HEK293 (cell line): ENCODE measurements at regions not wholly inside any gene's neighbourhood (a gene's known extent, or its start where the extent isn't known, plus 50 kb on each side); places are given as distances from the start of the nearest gene placed in this dataset.

Experiments used
- YY1 ChIP-seq: fragments of 450-650 bp; formaldehyde crosslinking; IDR thresholded peaks from 2 replicates; pipeline ENCODE4 v1.5.1; 2018; ENCODE audit warnings: missing biosample characterization, missing genetic modification characterization
- ZBTB1 ChIP-seq: fragments of 450-650 bp; formaldehyde crosslinking; IDR thresholded peaks from 2 replicates; pipeline ENCODE4 v1.5.1; 2016; ENCODE audit warnings: missing biosample characterization, missing genetic modification characterization
- ZNF274 ChIP-seq, 2 experiments: fragments of 200-500 bp in 1 of 2; fragments of 450-650 bp in 1 of 2; sonication (Bioruptor generic) in 1 of 2; formaldehyde crosslinking in 1 of 2; IDR thresholded peaks; 2 replicates each; pipeline versions ENCODE4 v1.5.1 to v1.6.1; 2014 to 2016; ENCODE audit warnings: borderline replicate concordance in 1 of 2, inconsistent platforms in 1 of 2, low read length in 1 of 2, missing biosample characterization in 1 of 2, missing genetic modification characterization in 1 of 2
- ZNF302 ChIP-seq: fragments of 450-650 bp; formaldehyde crosslinking; IDR thresholded peaks from 2 replicates; pipeline ENCODE4 v1.5.1; 2016; ENCODE audit warnings: missing biosample characterization, missing genetic modification characterization, low read depth
- ZNF423 ChIP-seq: fragments of 450-650 bp; formaldehyde crosslinking; IDR thresholded peaks from 2 replicates; pipeline ENCODE4 v1.5.1; 2016; ENCODE audit warnings: missing biosample characterization, missing genetic modification characterization
- TF ChIP-seq, protein P1 (sequence below): fragments of 450-650 bp; formaldehyde crosslinking; IDR thresholded peaks from 2 replicates; pipeline ENCODE4 v1.5.1; 2016; ENCODE audit warnings: missing biosample characterization, missing genetic modification characterization
- TF ChIP-seq, protein P2 (sequence below): fragments of 450-650 bp; formaldehyde crosslinking; IDR thresholded peaks from 2 replicates; pipeline ENCODE4 v1.5.1; 2016; ENCODE audit warnings: missing biosample characterization, missing genetic modification characterization
- TF ChIP-seq, protein P3 (sequence below): fragments of 450-650 bp; formaldehyde crosslinking; IDR thresholded peaks from 2 replicates; pipeline ENCODE4 v1.5.1; 2016; ENCODE audit warnings: missing biosample characterization, missing genetic modification characterization
- TF ChIP-seq, protein P4 (sequence below): fragments of 450-650 bp; formaldehyde crosslinking; IDR thresholded peaks from 2 replicates; pipeline ENCODE4 v1.5.1; 2016; ENCODE audit warnings: missing biosample characterization, missing genetic modification characterization
- TF ChIP-seq, protein P5 (sequence below): fragments of 450-650 bp; formaldehyde crosslinking; conservative IDR thresholded peaks from 2 replicates; pipeline ENCODE4 v1.5.1; 2016; ENCODE audit warnings: low read depth, missing biosample characterization, missing genetic modification characterization

DNA sequence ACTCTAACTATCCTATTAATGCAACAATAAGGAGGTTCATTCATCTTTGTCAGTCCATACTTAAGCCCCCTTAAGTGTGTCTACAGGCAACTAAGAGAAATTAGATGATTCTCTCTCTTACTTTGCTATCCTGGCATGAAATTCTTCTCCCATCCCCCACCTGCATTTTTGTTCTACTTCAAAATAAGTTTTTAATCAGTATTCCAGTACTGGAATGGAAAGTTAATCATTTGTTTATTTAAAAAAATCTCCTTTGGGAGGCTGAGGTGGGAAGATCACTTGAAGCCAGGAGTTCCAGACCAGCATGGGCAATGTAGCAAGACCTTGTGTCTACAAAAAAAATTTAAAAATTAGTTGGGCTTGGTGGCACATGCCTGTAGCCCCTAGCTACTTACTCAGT, 222.1 kb downstream of the MZT1 start:
- TF ChIP-seq ZNF274 (IDR thresholded peaks at IDR 0.05; ENCODE audit: low read length) (no peak), ZNF274 (tag by site-specific recombination; IDR thresholded peaks at IDR 0.05; ENCODE audit: borderline replicate concordance) (no peak), ZBTB1 (tag by site-specific recombination) (no peak), YY1 (tag by site-specific recombination) (no peak), ZNF423 (tag by site-specific recombination) (no peak), ZNF302 (tag by site-specific recombination) (no peak)
- TF ChIP-seq, protein P1, sequence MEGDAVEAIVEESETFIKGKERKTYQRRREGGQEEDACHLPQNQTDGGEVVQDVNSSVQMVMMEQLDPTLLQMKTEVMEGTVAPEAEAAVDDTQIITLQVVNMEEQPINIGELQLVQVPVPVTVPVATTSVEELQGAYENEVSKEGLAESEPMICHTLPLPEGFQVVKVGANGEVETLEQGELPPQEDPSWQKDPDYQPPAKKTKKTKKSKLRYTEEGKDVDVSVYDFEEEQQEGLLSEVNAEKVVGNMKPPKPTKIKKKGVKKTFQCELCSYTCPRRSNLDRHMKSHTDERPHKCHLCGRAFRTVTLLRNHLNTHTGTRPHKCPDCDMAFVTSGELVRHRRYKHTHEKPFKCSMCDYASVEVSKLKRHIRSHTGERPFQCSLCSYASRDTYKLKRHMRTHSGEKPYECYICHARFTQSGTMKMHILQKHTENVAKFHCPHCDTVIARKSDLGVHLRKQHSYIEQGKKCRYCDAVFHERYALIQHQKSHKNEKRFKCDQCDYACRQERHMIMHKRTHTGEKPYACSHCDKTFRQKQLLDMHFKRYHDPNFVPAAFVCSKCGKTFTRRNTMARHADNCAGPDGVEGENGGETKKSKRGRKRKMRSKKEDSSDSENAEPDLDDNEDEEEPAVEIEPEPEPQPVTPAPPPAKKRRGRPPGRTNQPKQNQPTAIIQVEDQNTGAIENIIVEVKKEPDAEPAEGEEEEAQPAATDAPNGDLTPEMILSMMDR (tag by site-specific recombination): no peak
- TF ChIP-seq, protein P2, sequence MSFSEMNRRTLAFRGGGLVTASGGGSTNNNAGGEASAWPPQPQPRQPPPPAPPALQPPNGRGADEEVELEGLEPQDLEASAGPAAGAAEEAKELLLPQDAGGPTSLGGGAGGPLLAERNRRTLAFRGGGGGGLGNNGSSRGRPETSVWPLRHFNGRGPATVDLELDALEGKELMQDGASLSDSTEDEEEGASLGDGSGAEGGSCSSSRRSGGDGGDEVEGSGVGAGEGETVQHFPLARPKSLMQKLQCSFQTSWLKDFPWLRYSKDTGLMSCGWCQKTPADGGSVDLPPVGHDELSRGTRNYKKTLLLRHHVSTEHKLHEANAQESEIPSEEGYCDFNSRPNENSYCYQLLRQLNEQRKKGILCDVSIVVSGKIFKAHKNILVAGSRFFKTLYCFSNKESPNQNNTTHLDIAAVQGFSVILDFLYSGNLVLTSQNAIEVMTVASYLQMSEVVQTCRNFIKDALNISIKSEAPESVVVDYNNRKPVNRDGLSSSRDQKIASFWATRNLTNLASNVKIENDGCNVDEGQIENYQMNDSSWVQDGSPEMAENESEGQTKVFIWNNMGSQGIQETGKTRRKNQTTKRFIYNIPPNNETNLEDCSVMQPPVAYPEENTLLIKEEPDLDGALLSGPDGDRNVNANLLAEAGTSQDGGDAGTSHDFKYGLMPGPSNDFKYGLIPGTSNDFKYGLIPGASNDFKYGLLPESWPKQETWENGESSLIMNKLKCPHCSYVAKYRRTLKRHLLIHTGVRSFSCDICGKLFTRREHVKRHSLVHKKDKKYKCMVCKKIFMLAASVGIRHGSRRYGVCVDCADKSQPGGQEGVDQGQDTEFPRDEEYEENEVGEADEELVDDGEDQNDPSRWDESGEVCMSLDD (tag by site-specific recombination): no peak
- TF ChIP-seq, protein P3, sequence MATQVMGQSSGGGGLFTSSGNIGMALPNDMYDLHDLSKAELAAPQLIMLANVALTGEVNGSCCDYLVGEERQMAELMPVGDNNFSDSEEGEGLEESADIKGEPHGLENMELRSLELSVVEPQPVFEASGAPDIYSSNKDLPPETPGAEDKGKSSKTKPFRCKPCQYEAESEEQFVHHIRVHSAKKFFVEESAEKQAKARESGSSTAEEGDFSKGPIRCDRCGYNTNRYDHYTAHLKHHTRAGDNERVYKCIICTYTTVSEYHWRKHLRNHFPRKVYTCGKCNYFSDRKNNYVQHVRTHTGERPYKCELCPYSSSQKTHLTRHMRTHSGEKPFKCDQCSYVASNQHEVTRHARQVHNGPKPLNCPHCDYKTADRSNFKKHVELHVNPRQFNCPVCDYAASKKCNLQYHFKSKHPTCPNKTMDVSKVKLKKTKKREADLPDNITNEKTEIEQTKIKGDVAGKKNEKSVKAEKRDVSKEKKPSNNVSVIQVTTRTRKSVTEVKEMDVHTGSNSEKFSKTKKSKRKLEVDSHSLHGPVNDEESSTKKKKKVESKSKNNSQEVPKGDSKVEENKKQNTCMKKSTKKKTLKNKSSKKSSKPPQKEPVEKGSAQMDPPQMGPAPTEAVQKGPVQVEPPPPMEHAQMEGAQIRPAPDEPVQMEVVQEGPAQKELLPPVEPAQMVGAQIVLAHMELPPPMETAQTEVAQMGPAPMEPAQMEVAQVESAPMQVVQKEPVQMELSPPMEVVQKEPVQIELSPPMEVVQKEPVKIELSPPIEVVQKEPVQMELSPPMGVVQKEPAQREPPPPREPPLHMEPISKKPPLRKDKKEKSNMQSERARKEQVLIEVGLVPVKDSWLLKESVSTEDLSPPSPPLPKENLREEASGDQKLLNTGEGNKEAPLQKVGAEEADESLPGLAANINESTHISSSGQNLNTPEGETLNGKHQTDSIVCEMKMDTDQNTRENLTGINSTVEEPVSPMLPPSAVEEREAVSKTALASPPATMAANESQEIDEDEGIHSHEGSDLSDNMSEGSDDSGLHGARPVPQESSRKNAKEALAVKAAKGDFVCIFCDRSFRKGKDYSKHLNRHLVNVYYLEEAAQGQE (tag by site-specific recombination): no peak
- TF ChIP-seq, protein P4, sequence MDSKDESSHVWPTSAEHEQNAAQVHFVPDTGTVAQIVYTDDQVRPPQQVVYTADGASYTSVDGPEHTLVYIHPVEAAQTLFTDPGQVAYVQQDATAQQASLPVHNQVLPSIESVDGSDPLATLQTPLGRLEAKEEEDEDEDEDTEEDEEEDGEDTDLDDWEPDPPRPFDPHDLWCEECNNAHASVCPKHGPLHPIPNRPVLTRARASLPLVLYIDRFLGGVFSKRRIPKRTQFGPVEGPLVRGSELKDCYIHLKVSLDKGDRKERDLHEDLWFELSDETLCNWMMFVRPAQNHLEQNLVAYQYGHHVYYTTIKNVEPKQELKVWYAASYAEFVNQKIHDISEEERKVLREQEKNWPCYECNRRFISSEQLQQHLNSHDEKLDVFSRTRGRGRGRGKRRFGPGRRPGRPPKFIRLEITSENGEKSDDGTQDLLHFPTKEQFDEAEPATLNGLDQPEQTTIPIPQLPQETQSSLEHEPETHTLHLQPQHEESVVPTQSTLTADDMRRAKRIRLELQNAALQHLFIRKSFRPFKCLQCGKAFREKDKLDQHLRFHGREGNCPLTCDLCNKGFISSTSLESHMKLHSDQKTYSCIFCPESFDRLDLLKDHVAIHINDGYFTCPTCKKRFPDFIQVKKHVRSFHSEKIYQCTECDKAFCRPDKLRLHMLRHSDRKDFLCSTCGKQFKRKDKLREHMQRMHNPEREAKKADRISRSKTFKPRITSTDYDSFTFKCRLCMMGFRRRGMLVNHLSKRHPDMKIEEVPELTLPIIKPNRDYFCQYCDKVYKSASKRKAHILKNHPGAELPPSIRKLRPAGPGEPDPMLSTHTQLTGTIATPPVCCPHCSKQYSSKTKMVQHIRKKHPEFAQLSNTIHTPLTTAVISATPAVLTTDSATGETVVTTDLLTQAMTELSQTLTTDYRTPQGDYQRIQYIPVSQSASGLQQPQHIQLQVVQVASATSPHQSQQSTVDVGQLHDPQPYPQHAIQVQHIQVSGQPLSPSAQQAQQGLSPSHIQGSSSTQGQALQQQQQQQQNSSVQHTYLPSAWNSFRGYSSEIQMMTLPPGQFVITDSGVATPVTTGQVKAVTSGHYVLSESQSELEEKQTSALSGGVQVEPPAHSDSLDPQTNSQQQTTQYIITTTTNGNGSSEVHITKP (tag by site-specific recombination): no peak
- TF ChIP-seq, protein P5, sequence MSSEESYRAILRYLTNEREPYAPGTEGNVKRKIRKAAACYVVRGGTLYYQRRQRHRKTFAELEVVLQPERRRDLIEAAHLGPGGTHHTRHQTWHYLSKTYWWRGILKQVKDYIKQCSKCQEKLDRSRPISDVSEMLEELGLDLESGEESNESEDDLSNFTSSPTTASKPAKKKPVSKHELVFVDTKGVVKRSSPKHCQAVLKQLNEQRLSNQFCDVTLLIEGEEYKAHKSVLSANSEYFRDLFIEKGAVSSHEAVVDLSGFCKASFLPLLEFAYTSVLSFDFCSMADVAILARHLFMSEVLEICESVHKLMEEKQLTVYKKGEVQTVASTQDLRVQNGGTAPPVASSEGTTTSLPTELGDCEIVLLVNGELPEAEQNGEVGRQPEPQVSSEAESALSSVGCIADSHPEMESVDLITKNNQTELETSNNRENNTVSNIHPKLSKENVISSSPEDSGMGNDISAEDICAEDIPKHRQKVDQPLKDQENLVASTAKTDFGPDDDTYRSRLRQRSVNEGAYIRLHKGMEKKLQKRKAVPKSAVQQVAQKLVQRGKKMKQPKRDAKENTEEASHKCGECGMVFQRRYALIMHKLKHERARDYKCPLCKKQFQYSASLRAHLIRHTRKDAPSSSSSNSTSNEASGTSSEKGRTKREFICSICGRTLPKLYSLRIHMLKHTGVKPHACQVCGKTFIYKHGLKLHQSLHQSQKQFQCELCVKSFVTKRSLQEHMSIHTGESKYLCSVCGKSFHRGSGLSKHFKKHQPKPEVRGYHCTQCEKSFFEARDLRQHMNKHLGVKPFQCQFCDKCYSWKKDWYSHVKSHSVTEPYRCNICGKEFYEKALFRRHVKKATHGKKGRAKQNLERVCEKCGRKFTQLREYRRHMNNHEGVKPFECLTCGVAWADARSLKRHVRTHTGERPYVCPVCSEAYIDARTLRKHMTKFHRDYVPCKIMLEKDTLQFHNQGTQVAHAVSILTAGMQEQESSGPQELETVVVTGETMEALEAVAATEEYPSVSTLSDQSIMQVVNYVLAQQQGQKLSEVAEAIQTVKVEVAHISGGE: no peak
